Fibroblast of lung (primary cell): ENCODE measurements at regions not wholly inside any gene's neighbourhood (a gene's known extent, or its start where the extent isn't known, plus 50 kb on each side); places are given as distances from the start of the nearest gene placed in this dataset.
A peak's percentile ranks its signal among the peaks of the same experiment; 100 is the strongest.

Experiments used
- DNase-seq, 2 donors: peaks; one replicate each; pipeline versions ENCODE4 v3.0.0 to v3.0.0-alpha.2; 2010; ENCODE audit warnings: low read depth in 2 of 2
- H2AFZ ChIP-seq: 2 replicates; pipeline ENCODE4 v1.5.1; 2012; ENCODE audit warnings: low read length, control low read depth, inconsistent platforms
- H3K27ac ChIP-seq: 2 replicates; pipeline ENCODE4 v1.5.1; 2011; ENCODE audit warnings: low read length, control low read depth; ENCODE audit not compliant: insufficient read depth
- H3K27me3 ChIP-seq: 2 replicates; pipeline ENCODE4 v1.5.1; 2011; ENCODE audit warnings: mild to moderate bottlenecking, low read length; ENCODE audit not compliant: control insufficient read depth, insufficient read depth
- H3K36me3 ChIP-seq: 2 replicates; pipeline ENCODE4 v1.5.1; 2011; ENCODE audit warnings: low read length; ENCODE audit not compliant: control insufficient read depth, insufficient read depth
- H3K4me1 ChIP-seq: 2 replicates; pipeline ENCODE4 v1.5.1; 2011; ENCODE audit warnings: low read length; ENCODE audit not compliant: control insufficient read depth, insufficient read depth; ENCODE audit errors: extremely low read depth
- H3K4me2 ChIP-seq: 2 replicates; pipeline ENCODE4 v1.5.1; 2011; ENCODE audit warnings: low read length, control low read depth; ENCODE audit not compliant: insufficient read depth; ENCODE audit errors: extremely low read depth
- H3K4me3 ChIP-seq, 4 experiments: fragments of 200-600 bp in 1 of 4; sonication (generic) in 1 of 4; replicated peaks in 1 of 4; 2 replicates each; pipeline ENCODE4 v1.5.1; 2011 to 2016; ENCODE audit warnings: low read length in 4 of 4, low read depth in 3 of 4, mild to moderate bottlenecking in 3 of 4, control low read depth in 2 of 4, inconsistent platforms in 1 of 4, mixed read lengths in 1 of 4; ENCODE audit not compliant: insufficient read depth in 1 of 4; ENCODE audit errors: control extremely low read depth in 1 of 4
- H3K79me2 ChIP-seq: 2 replicates; pipeline ENCODE4 v1.5.1; 2012; ENCODE audit warnings: mild to moderate bottlenecking, low read length, inconsistent platforms; ENCODE audit not compliant: control insufficient read depth, insufficient read depth
- H3K9ac ChIP-seq: 2 replicates; pipeline ENCODE4 v1.5.1; 2011; ENCODE audit warnings: mild to moderate bottlenecking, low read length, control low read depth; ENCODE audit not compliant: insufficient read depth
- H3K9me3 ChIP-seq: 2 replicates; pipeline ENCODE4 v1.5.1; 2012; ENCODE audit warnings: low read depth, low read length; ENCODE audit not compliant: control insufficient read depth, insufficient read depth
- H4K20me1 ChIP-seq: 2 replicates; pipeline ENCODE4 v1.5.1; 2011; ENCODE audit warnings: low read length; ENCODE audit not compliant: control insufficient read depth, insufficient read depth; ENCODE audit errors: extremely low read depth
- CTCF ChIP-seq, 2 donors: IDR thresholded peaks in 1 of 2; conservative IDR thresholded peaks in 1 of 2; 1 replicate in 1 of 2; 2 replicates in 1 of 2; pipeline ENCODE4 v1.5.1; 2011 to 2012; ENCODE audit warnings: low read length in 2 of 2, control low read depth in 1 of 2, inconsistent platforms in 1 of 2, low read depth in 1 of 2, mild to moderate bottlenecking in 1 of 2
- EZH2 ChIP-seq: IDR thresholded peaks from 2 replicates; pipeline ENCODE4 v1.5.1; 2012; ENCODE audit warnings: low read length, control low read depth, mild to moderate bottlenecking; ENCODE audit errors: missing control alignments

- peak; percentile 14 to 30 for DNase-seq
- H3K9me3 ChIP-seq, result no peaks in the 10 kb centered on the region
- no peaks in the 10 kb centered on the region for H3K4me1 ChIP-seq
- H3K27me3 ChIP-seq, result no peaks in the 10 kb centered on the region
- no peak overlapping the region for H3K4me2 ChIP-seq
- H3K79me2 ChIP-seq, result no peaks in the 10 kb centered on the region
- no peak overlapping the region for H2AFZ ChIP-seq
- TF ChIP-seq CTCF (conservative IDR thresholded peaks at IDR 0.05 in 1 of 2, IDR thresholded peaks at IDR 0.05 in 1 of 2; ENCODE audit: low read depth in 1 of 2, low read length in 2 of 2) (no peak), EZH2 (no peak)
- no peak overlapping the region for H3K4me3 ChIP-seq
- peaks cover 2% of the 10 kb centered on the region for H4K20me1 ChIP-seq
- H3K36me3 ChIP-seq, result no peaks in the 10 kb centered on the region
- no peak overlapping the region for H3K27ac ChIP-seq
- no peak overlapping the region for H3K9ac ChIP-seq
These were observed 209.5 kb downstream of the EBLN2 start for GRCh38 chr3:73270839-73271483.

- no peak overlapping the region for H3K4me2 ChIP-seq
- no peak overlapping the region for H3K9ac ChIP-seq
- no peaks in the 10 kb centered on the region for H3K9me3 ChIP-seq
- H3K79me2 ChIP-seq, result no peaks in the 10 kb centered on the region
- peaks cover 2% of the 10 kb centered on the region for H4K20me1 ChIP-seq
- TF ChIP-seq EZH2 (no peak), CTCF (conservative IDR thresholded peaks at IDR 0.05 in 1 of 2, IDR thresholded peaks at IDR 0.05 in 1 of 2; ENCODE audit: low read depth in 1 of 2, low read length in 2 of 2) (no peak)
- H3K27ac ChIP-seq, result no peak overlapping the region
- no peaks in the 10 kb centered on the region for H3K36me3 ChIP-seq
- no peaks in the 10 kb centered on the region for H3K4me1 ChIP-seq
- H3K4me3 ChIP-seq, result no peak overlapping the region
- no peak for DNase-seq
- no peak overlapping the region for H2AFZ ChIP-seq
- no peaks in the 10 kb centered on the region for H3K27me3 ChIP-seq
These were observed 211.9 kb downstream of the EBLN2 start for GRCh38 chr3:73273341-73273740.

- H3K9ac ChIP-seq, result no peak overlapping the region
- no peak overlapping the region for H3K4me2 ChIP-seq
- no peaks in the 10 kb centered on the region for H3K4me1 ChIP-seq
- no peaks in the 10 kb centered on the region for H3K79me2 ChIP-seq
- no peaks in the 10 kb centered on the region for H3K36me3 ChIP-seq
- H2AFZ ChIP-seq, result no peak overlapping the region
- DNase-seq, result no peak
- no peak for TF ChIP-seq CTCF (conservative IDR thresholded peaks at IDR 0.05 in 1 of 2, IDR thresholded peaks at IDR 0.05 in 1 of 2; ENCODE audit: low read depth in 1 of 2, low read length in 2 of 2)
- no peak for TF ChIP-seq EZH2
- no peaks in the 10 kb centered on the region for H3K9me3 ChIP-seq
- H4K20me1 ChIP-seq, result no peaks in the 10 kb centered on the region
- no peaks in the 10 kb centered on the region for H3K27me3 ChIP-seq
- H3K4me3 ChIP-seq, result no peak overlapping the region
- H3K27ac ChIP-seq, result no peak overlapping the region
These were observed 219.3 kb downstream of the EBLN2 start for GRCh38 chr3:73280746-73281145.
